Erythroblast (primary cell): ENCODE measurements at regions not wholly inside any gene's neighbourhood (a gene's known extent, or its start where the extent isn't known, plus 50 kb on each side); places are given as distances from the start of the nearest gene placed in this dataset.

ENCODE experiments used
- DNase-seq, 2 experiments: peaks; one replicate each; lab custom pipeline; 2025; lab: John Stamatoyannopoulos, UW
- GATA1 ChIP-seq: IDR thresholded peaks from 2 replicates; pipeline ENCODE4 v1.6.1; 2011; ENCODE audit warnings: low read depth, mild to moderate bottlenecking, control low read depth, low read length, moderate library complexity
- POLR2A ChIP-seq: IDR thresholded peaks from 2 replicates; pipeline ENCODE4 v1.6.1; 2011; ENCODE audit warnings: mild to moderate bottlenecking, low read length

DNA sequence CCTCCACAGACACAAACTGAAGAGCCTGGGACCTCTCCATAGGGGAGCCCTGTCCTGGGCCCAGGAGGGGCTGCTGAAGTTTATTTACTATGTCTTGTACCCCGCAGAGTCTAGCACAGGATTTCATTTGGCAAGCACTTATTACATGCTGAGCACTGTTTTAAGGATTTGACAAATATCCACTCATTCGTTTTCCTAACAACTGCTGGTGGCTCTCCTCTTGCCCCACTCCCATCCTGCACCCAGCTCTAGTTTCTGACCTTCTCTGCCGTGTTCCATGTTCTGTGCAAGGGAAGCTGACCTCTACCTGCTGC, 127.0 kb upstream of the MAFB start:
- DNase-seq = no peak
- no peak for TF ChIP-seq GATA1
- no peak for TF ChIP-seq POLR2A

DNA sequence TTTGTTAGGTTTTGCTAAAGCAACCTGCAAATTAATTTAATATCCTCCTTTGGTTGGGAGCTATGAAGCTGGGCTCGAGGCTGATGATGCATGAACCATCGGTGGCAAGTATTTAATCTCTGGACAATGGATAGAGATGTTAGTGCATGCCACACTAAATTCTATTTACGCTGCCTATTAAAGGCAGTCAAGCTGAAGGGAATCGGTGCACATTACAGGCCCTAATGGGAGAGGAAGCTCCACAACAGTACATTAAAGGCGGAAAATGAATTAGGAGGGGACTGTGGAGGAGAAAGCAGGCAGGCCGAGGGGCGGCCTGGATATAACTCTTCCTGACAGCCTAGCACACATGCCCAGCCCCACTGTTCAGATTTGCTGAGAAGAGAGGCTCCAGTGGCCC, 132.4 kb upstream of the MAFB start:
- TF ChIP-seq GATA1 (no peak), POLR2A (no peak)
- no peak for DNase-seq

DNA sequence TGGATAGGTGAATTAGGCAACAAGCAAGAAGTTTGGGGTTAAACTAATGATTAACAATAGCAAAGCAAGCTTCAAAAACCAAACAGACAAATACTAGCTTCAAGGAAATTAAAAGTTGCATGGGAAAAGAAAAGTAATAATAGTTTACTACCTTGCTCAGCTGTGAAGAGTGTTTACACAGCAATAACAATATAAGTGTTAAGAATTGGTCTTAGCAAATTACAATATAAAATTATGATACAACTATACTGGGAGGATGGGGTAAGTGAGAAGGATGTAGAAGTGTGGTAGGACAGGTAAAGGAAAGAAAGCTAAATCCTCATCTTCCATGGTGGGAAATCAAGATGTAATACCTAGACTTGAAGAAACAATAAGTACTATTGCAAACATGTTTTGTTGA, 137.7 kb upstream of the MAFB start:
- TF ChIP-seq GATA1 (no peak), POLR2A (no peak)
- DNase-seq = no peak

DNA sequence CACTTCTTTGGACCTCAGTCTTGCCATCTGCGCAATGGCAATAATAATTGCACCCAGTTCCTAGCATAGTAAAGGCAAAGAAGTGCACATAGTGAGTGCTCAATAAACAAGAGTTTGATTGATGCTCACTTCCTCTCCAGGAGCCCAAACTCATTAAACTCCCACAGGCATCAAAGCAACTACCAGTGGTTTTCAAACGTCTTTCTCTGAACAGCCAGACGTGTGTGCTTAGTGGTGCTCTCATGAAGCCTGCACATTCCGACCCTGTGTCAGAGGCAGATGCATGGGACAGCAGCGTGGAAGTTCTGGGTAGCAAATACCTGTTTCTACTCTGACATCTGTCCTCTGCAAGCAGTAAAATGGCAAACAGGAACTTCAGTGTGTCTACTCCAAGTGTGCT, 146.3 kb upstream of the MAFB start:
- no peak for DNase-seq
- TF ChIP-seq GATA1 = no peak
- no peak for TF ChIP-seq POLR2A

DNA sequence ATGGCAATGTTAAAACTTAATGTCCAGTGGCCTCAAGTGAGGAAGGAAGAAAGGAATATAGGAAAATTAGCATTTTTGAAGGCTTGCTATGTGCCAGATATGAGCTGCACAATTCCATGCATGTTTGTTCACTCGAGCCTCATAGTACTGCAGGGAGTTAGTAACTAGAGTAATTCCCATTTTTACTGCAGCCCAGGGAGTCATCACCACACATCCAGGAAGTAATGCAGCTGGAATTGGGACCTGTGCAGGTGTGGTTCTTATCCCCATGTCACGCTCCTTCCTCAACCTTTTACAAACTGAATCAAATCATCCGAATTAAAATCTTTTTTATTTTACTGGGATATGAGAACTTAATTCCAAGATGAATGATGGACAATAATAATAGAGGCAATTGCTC, 149.5 kb upstream of the MAFB start:
- no peak for TF ChIP-seq GATA1
- TF ChIP-seq POLR2A = no peak
- no peak for DNase-seq

DNA sequence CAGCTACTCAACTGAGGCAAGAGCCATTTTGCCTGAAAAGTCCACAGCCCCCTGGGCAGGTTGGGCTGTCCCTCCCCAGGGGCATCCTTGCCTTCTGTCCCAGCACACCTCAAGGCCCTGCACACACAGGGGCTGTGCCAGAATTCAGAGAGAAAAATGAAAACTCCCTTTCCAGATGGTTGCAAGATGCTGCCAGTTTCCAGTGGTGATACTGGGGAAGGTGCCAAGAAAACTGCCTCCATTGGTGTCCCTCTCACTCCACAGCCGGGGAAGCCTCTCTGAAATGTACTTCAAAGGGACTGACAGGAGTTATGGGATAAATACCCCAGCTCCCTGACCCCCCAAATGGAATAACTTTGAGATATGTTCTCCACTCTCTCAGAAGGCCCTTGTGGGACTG, 154.2 kb upstream of the MAFB start:
- DNase-seq = no peak
- TF ChIP-seq POLR2A (no peak), GATA1 (no peak)

DNA sequence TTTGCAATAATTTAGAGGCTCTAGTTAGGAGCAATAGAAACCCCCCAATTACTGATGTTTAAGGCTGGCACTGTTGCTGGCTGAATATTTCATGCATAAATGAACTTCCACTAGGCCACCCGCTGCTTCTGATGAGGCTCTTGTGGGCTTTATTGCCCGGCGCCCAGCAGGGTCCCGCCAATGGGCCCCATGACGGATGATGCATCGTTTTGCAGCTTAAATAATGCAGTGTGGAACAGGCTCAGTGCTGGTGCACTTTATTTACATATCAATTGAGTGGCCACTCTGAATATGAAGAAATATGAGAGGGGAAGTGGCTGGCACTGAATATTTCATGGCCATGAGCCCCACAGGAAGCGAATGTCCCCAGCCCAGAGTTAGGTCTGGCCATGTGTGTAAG, 155.3 kb upstream of the MAFB start:
- DNase-seq = no peak

DNA sequence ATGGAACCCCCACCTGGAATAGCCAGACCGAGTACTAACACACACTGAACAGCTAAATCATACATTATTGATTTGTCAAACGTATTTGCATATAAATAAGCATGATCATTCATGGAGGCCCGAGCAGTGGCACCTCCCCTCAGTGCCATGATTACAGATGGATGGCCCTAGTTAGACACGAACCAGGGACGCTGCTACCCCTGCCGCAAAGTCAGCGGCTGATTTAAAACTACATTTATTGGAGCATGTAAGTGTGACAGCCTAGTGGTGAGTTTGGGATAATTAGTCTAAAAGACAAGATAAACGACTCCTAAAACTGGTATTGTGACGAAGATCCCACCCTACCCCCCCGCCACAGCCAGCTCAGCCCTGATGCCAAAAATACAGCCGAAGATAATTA, 159.1 kb upstream of the MAFB start:
- no peak for DNase-seq
- TF ChIP-seq POLR2A (no peak), GATA1 (no peak)

More for the DNA sequence above, 155.3 kb upstream of the MAFB start:
- no peak for TF ChIP-seq GATA1
- TF ChIP-seq POLR2A = no peak

DNA sequence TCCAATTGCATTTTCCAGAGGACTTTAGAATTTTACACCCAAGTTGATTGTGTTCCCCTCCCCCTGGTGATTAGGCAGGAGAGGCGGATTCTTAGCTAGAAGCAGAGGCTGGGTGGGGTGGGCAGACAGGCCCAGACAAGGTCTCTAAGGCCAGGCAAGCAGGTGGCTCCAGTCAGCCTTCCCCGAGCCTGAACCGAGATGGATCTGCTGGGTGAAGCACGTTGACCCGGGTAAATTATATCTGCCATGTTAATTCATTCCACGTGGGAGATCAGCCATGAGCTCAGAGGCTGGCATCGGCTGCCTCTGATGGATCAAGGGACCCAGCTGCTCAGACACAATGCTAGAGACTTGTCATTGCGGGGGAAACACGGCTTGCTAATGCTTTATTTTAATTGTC, 159.5 kb upstream of the MAFB start:
- no peak for TF ChIP-seq GATA1
- no peak for TF ChIP-seq POLR2A
- DNase-seq = no peak

DNA sequence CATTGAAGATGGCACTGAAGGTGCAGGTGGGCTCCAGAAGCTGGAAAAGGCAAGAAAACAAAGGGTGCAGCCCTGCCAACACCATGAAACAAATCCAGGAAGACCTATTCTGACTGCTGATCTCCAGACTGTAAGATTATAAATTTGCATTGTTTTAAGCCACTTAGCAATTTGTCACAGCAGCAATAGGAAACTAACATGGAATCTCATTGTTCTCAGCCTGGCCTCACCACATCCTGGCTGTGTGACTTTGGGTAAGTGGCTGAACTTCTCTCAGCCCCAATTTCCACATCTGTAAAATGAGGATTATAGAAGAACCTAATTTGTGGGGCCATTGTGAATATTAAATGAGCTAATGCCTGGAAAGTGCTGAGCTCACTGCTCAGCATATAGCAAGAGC, 160.4 kb upstream of the MAFB start:
- no peak for TF ChIP-seq POLR2A
- TF ChIP-seq GATA1 = no peak
- no peak for DNase-seq

DNA sequence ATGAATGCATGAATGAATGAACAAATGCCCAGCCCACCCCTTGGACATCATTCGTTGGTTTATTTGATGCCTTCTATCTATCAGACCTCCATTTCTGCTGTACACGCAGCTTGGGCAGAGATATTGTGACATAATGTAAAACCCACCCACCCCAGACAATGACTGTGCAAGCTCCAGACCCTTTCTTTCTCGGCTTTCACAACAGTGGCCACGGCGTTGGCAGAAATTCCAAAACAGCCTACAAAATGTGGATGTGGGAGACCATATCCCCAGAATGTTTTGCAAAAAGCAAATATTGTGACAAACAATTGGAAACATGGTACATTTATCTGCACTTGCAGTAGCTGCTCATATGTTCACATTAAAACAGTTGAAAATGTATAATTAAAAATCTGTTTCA, 162.0 kb upstream of the MAFB start:
- no peak for DNase-seq
- TF ChIP-seq POLR2A (no peak), GATA1 (no peak)

DNA sequence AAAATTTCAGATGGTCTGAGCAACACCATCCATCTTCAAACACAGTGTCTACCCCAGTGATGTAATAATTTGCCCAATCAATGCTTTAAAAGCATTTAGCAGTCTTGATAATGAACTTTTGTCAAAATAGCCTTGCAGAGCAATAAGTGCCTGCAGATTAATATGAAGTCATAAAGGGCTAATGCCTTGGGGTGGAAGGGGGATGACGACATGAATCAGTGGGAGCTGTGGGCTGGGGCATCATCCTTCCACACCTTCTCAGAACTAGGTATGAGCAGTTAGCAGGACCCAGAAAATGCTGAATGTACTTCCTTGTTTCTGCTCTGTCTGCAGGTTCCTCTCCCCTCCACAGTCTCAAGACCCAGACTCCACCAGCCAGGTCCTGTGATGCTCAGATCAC, 166.2 kb upstream of the MAFB start:
- TF ChIP-seq GATA1 (no peak), POLR2A (no peak)
- DNase-seq = no peak

DNA sequence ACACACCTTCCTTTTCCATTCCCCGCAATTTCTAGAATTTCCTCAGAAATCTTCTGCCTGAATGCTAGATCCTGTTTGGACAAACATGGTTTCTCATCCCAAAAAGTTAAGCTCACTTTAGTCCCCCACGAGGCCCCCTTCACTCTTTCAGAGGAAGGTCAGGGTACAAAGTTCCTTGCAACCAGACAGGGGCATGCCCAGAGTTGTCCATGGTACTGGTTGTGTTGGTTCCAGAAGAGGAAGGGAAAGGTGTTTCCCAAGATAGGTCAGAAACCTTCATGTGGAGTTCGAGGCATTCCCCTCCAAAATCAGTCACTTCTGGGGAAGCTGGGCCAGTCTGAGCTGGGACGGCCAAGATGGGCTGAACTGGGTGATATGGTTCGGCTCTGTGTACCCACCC, 167.6 kb upstream of the MAFB start:
- no peak for DNase-seq
- TF ChIP-seq GATA1 = no peak
- TF ChIP-seq POLR2A = no peak

DNA sequence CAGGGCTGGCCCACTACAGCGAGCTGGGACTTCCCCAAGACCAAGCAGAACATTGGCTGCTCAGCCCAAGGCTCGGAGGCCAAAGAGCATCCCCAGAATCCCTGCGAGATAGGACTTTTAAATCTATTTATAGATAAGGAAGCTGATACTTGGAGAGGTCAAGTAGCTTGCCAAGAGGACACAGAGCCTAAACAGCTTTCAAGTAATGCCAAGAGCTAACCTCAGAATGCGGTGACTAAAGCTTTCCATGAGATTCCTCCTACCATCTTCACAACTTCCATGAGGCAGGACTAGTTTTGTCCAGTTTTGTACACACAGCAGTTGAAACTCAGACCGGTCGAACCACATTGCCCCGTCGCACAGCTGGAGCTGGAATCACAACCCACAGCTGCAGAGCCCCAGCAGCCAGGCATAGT, 168.1 kb upstream of the TOP1 start:
- TF ChIP-seq GATA1 (no peak), POLR2A (no peak)

DNA sequence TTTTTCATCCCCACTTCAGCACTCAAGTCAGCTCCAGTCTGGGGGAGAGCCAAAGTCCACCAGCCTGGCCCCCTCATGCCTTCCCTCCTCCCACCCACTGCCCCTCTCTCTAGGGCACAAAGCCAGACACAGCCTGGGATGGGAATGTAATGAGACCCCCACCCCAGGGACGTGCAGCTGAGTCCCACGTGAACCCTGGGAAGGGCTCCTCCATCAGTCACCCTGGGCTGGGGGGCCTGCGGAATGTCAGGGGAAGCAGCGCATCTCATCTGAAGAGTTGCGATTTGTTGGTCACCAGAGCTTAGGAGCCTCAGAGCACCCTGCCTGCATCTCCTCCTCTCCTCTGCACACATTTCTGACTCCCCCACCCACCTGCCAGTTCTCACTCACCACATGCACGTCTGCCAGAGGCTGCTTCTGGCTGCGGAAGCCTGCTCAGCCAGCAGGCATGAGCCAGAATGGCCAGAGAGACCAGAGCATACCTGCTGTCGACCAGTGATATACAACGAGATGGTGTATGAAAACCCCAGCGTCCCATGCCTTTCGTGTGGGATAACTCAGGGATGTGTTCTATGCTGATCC, 167.1 kb upstream of the TOP1 start:
- no peak for DNase-seq
- TF ChIP-seq GATA1 (no peak), POLR2A (no peak)

More for the DNA sequence above, 168.1 kb upstream of the TOP1 start:
- DNase-seq = no peak
